T-helper 17 cell (primary cell): ENCODE measurements at regions not wholly inside any gene's neighbourhood (a gene's known extent, or its start where the extent isn't known, plus 50 kb on each side); places are given as distances from the start of the nearest gene placed in this dataset.

Source experiments
- ATAC-seq: fragments of 150-1000 bp; cut with Tn5 transposase; 2 replicates; pipeline ENCODE4 v1.10.0; 2021; ENCODE audit warnings: mild to moderate bottlenecking, moderate library complexity
- DNase-seq, 3 donors: peaks; one replicate each; pipeline versions ENCODE4 v3.0.0 to v3.0.0-alpha.2; 2020 to 2021
- H3K9me3 ChIP-seq: one replicate; pipeline ENCODE4 v1.7.0; 2013; ENCODE audit warnings: low read length, mild to moderate bottlenecking; ENCODE audit not compliant: control insufficient read depth, poor library complexity, severe bottlenecking
- H3K27ac Mint-ChIP-seq: one replicate; pipeline ENCODE4 v1.8.0; 2022; ENCODE audit warnings: mild to moderate bottlenecking, moderate library complexity, mixed read lengths
- H3K27me3 Mint-ChIP-seq: one replicate; pipeline ENCODE4 v1.8.0; 2022; ENCODE audit warnings: mixed read lengths
- H3K36me3 Mint-ChIP-seq: one replicate; pipeline ENCODE4 v1.8.0; 2022; ENCODE audit warnings: low read depth, mixed read lengths
- H3K4me1 Mint-ChIP-seq: one replicate; pipeline ENCODE4 v1.8.0; 2022; ENCODE audit warnings: mild to moderate bottlenecking, mixed read lengths
- H3K4me3 Mint-ChIP-seq: one replicate; pipeline ENCODE4 v1.8.0; 2022; ENCODE audit warnings: mild to moderate bottlenecking, moderate library complexity, mixed read lengths

DNA sequence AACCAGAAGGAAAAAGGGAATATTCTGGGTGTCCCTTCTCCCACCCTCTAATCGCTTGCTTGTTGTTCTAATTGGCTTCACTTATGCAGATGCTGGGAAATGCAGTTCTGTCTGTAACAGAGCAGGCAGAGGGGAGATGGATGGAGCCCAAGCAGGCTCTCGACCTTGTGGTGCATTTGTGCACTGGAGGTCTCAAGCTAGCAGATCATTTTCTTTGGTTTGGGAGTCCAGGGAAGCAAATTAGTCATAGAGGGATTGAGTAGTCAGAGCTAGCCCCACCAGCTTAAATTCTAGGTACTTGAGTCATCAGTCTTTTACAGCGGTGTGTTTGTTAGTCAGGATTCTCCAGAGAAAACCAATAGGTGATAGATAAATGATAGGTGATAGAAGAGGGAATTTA, 234.7 kb upstream of the ECI2 start:
- no peak overlapping the region for H3K27ac Mint-ChIP-seq
- H3K36me3 Mint-ChIP-seq: no peaks in the 10 kb centered on the region
- H3K4me1 Mint-ChIP-seq: no peaks in the 10 kb centered on the region
- no peak for ATAC-seq
- no peak overlapping the region for H3K4me3 Mint-ChIP-seq
- H3K9me3 ChIP-seq: no peaks in the 10 kb centered on the region
- no peak for DNase-seq
- H3K27me3 Mint-ChIP-seq: peaks cover 49% of the 10 kb centered on the region

DNA sequence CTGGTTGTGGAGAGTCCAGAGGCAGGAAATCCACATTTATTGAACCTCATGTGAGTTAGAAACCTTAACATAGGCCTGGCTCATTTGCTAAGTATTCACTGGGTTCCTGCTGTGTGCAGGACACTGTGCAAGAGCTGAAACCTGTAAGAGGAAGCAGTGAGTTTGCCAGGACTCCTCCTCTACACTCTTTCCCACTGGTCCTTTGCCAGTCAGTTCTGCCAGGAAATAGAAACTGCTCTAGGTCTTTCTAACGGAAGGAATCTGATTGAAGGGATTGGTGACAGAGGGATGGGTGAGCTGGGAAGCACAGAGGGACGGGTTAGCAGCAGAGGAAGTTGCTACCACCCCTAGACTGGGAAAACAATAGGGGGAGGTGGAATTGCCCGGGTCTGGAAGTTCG, 234.2 kb upstream of the ECI2 start:
- no peaks in the 10 kb centered on the region for H3K36me3 Mint-ChIP-seq
- H3K9me3 ChIP-seq: no peaks in the 10 kb centered on the region
- no peak overlapping the region for H3K27ac Mint-ChIP-seq
- no peak for ATAC-seq
- H3K4me3 Mint-ChIP-seq: no peak overlapping the region
- no peaks in the 10 kb centered on the region for H3K4me1 Mint-ChIP-seq
- peaks cover 47% of the 10 kb centered on the region for H3K27me3 Mint-ChIP-seq
- DNase-seq: no peak

DNA sequence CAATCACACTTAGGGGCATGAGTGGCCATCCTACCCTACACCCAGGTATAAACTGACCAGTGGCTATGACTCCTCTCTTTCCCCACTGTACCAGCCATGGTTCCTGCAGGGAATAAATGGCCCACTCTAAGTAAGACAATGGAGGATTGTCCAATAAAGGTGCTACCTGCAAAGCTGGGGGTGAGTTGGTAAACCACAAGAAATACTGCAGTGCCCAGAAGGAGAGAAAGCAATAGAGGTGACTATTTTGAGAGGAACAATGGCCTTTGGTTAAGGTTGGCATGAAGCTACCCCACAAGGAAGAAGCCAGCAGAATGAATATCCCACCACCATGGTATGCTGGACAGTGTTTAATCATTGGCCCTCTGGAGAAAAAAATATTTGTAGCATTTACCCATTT, 233.3 kb upstream of the ECI2 start:
- Mint-ChIP-seq H3K27me3 (peaks cover 41% of the 10 kb centered on the region), H3K36me3 (no peaks in the 10 kb centered on the region), H3K27ac (no peak overlapping the region), H3K4me1 (no peaks in the 10 kb centered on the region), H3K4me3 (no peak overlapping the region)
- no peaks in the 10 kb centered on the region for H3K9me3 ChIP-seq
- ATAC-seq (no peak), DNase-seq (no peak)

DNA sequence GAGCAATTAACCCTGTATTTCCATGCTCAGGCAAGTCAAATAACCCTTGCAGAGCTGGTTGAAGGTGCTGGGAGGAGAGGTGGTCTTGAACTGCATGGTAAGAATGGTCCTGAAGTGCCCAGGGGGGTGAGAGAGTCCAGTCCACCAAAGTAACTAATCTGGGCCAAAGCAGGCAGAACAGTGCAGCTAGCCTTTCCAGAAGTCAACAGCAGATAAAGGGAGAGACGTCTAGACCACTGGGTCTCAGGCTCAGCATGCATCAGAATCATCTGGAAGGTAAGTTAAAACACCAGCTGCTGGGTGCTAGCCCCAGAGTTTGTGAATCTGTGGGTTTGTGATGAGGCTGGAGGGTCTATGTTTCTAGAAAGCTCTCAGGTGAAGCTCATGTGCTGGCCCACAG, 232.3 kb upstream of the ECI2 start:
- H3K36me3 Mint-ChIP-seq: no peaks in the 10 kb centered on the region
- DNase-seq (no peak), ATAC-seq (no peak)
- H3K4me1 Mint-ChIP-seq: no peaks in the 10 kb centered on the region
- no peak overlapping the region for H3K27ac Mint-ChIP-seq
- no peak overlapping the region for H3K4me3 Mint-ChIP-seq
- H3K27me3 Mint-ChIP-seq: peaks cover 43% of the 10 kb centered on the region
- H3K9me3 ChIP-seq: no peaks in the 10 kb centered on the region

DNA sequence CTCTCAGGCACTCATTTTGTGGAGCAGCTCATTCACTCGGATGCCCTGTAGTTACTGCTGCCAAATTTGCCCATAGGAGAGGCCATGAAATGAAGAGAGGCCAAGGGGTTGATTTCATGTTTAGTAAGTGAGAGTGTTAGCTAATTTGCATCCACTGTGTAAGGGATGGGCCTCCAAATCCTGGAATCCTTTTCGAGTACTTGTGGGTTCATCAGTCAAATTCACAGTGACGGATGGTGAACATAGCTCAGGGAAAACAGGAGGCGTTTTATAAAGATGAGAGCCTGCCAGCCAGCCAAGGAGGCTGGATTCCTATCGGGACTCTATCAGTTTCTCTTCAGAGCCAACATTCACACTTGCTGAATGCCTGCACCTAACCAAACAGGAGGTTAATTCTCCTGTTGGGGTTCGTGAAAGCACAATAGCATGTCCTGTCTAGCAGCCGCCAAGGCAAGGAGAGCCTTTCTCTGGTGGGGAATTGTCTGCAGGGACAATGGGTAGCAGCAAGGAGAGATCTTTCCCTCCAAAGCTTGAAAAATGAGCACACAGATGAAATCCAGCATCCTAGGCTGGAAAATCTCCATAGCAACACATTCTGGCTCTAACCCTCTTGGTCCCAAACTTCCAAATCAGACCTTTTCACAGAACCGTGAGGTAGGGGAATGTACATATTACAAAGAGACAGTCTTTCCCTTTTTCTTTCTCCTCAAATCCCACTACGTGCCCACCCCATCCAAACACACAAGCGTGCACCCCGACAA, 231.4 kb upstream of the ECI2 start:
- Mint-ChIP-seq H3K27ac (no peak overlapping the region), H3K4me3 (no peak overlapping the region), H3K36me3 (no peaks in the 10 kb centered on the region), H3K27me3 (peaks cover 41% of the 10 kb centered on the region), H3K4me1 (no peaks in the 10 kb centered on the region)
- DNase-seq (no peak), ATAC-seq (no peak)
- H3K9me3 ChIP-seq: no peaks in the 10 kb centered on the region

DNA sequence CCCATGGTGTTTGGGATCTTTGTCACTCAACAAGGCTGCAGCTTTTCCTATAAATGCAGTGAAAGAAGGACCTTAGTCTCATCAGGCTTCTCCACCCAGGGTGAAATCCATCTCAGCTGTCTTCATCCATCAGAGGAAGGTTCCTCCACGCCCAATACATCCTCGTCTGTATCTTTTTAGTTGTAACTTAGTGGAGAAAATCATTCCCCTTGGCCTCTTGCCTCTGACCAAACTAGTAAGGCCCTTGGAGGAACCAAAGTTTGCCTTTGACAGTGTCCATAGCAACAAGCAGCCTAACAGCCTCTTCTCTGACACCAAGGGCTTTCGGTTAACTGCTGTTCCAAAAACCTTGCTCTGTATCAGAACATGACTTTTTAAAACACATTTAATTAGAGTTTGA, 230.3 kb upstream of the ECI2 start:
- H3K9me3 ChIP-seq: no peaks in the 10 kb centered on the region
- no peak for DNase-seq
- no peak for ATAC-seq
- Mint-ChIP-seq H3K4me1 (no peaks in the 10 kb centered on the region), H3K27me3 (peaks cover 44% of the 10 kb centered on the region), H3K4me3 (no peak overlapping the region), H3K36me3 (no peaks in the 10 kb centered on the region), H3K27ac (no peak overlapping the region)

DNA sequence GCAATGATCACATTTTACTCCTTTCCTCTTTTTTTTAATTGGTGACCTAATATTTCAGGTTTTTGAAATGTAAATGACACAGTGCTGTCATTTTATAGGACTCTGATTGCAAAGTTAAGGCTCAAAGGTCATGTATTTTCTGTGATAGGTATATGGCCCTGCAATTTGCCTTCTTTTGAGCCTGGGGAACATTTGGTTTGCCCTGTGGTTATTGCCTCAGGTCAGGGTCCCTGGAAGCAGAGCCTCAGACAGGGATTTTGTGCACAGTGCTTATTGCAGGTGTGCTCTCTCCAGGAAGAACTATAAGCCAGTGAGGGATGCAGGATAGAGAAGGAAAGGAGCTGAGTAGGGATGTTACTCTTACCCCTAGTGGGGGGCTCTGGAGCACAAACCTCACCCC, 229.3 kb upstream of the ECI2 start:
- Mint-ChIP-seq H3K4me1 (no peaks in the 10 kb centered on the region), H3K27ac (no peak overlapping the region), H3K4me3 (no peak overlapping the region), H3K36me3 (no peaks in the 10 kb centered on the region), H3K27me3 (peaks cover 46% of the 10 kb centered on the region)
- ATAC-seq: no peak
- no peak for DNase-seq
- no peaks in the 10 kb centered on the region for H3K9me3 ChIP-seq

DNA sequence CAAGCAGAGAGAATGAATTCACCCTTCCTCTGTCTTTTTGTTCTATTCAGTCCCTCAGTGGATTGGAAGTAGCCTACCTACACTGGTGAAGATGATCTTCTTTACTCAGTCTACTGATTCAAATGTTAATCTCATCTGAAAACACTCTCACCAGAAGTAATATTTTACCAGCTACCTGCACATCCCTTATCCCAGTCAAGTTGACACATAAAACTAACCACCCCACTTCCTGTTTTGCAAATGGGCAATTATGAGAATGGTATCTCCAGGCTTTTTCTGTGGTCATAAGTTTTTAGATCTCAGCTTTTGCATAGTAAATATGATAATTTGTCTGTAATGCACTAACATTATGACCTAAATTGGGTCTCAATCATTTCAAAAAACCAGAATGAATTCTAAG, 228.8 kb upstream of the ECI2 start:
- Mint-ChIP-seq H3K27ac (no peak overlapping the region), H3K4me1 (no peaks in the 10 kb centered on the region), H3K27me3 (peaks cover 44% of the 10 kb centered on the region), H3K36me3 (no peaks in the 10 kb centered on the region), H3K4me3 (no peak overlapping the region)
- no peak for ATAC-seq
- H3K9me3 ChIP-seq: no peaks in the 10 kb centered on the region
- no peak for DNase-seq

DNA sequence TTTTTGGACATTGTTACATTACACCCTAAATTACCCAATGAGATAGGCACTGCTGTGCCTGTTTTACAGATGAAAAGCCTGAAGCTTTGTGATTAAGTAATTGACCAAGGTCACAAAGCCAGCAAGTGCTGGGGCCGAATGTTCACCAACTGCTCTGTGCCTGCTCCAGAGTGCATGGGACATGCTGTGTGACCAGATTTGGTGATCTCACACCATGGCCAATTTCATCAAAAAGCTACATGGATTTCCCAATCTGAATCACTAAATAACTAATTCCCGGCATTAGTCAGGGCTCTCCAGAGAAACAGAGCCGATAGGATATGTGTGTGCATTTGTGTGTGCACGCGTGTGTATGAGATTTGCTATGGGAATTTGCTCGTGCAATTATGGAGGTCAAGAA, 228.3 kb upstream of the ECI2 start:
- Mint-ChIP-seq H3K4me1 (no peaks in the 10 kb centered on the region), H3K36me3 (no peaks in the 10 kb centered on the region), H3K27ac (no peak overlapping the region), H3K4me3 (no peak overlapping the region), H3K27me3 (peaks cover 43% of the 10 kb centered on the region)
- DNase-seq (no peak), ATAC-seq (no peak)
- H3K9me3 ChIP-seq: no peaks in the 10 kb centered on the region

DNA sequence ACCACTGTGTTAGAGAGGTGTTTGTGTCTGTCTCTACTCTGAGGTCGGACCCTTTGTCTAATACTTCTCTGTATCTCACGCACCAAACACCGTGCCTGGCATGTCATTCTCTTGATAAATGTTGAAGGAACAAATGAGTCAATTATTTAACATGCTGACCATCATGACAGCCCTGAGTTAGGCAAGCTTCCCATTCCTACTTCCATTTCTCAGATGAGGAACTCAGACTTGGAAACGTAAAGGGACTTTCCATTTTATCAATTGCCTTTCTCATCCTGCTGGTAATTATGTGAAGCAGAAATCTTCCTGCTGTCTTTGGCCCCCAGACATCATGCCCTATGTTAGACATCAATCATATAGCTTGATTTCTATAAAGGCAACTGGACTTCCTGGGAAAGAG, 227.0 kb upstream of the ECI2 start:
- Mint-ChIP-seq H3K4me3 (no peak overlapping the region), H3K4me1 (no peaks in the 10 kb centered on the region), H3K36me3 (no peaks in the 10 kb centered on the region), H3K27me3 (peaks cover 40% of the 10 kb centered on the region), H3K27ac (no peak overlapping the region)
- no peaks in the 10 kb centered on the region for H3K9me3 ChIP-seq
- DNase-seq: no peak
- no peak for ATAC-seq

DNA sequence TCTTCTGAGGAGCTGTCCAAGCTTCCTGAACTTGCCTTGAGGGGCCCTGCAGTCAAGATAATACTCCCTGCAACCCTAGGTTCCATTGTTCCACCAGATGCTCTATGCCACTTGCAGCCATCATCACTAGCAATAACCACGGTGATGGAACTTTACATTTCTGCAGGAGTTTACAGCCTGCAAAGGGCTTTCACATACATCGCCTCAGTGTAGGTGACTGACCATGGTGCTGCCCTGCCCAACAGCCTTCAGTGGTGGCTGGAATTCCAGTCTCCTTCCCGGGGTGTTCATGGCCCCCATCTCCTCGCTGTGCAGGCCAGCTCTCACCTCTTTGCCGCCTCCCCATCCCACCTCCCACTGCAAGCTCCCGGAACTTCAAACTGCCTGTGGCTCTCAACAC, 225.5 kb upstream of the ECI2 start:
- H3K36me3 Mint-ChIP-seq: no peaks in the 10 kb centered on the region

DNA sequence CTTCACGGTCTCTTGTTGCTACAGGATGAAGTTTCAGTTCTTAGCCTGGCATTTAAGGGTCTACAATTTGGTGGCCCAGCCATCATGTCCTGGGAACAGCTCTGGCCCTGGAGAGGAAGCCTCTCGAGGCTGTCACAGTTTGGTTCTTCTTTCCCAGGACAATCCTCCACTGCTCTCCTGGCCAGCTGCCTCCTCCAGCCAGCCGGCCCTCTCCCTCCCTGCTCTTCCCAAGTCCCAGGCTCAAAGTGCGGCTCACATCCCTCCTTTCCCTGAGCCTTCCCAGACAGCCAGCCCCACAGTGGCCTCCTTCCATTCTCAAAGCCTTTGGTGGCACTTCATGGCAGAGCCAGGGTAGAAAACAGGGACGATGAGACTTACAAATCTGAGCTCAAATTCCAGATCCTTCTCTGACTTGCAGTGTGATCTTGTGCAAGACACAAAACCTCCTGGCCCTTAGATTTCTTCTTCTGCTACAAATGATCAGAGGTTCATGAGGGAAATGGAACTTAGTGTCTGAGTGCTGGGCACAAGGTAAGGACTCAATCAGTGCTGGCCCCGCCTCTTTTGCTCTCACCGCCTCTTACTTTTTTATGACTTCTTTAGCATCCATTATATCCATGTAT, 223.8 kb upstream of the ECI2 start:
- Mint-ChIP-seq H3K4me1 (no peaks in the 10 kb centered on the region), H3K4me3 (no peak overlapping the region), H3K27ac (no peak overlapping the region)

More for the DNA sequence above, 225.5 kb upstream of the ECI2 start:
- no peak overlapping the region for H3K27ac Mint-ChIP-seq
- no peak for DNase-seq
- ATAC-seq: no peak
- peaks cover 36% of the 10 kb centered on the region for H3K27me3 Mint-ChIP-seq
- H3K4me1 Mint-ChIP-seq: no peaks in the 10 kb centered on the region
- no peaks in the 10 kb centered on the region for H3K9me3 ChIP-seq
- no peak overlapping the region for H3K4me3 Mint-ChIP-seq

DNA sequence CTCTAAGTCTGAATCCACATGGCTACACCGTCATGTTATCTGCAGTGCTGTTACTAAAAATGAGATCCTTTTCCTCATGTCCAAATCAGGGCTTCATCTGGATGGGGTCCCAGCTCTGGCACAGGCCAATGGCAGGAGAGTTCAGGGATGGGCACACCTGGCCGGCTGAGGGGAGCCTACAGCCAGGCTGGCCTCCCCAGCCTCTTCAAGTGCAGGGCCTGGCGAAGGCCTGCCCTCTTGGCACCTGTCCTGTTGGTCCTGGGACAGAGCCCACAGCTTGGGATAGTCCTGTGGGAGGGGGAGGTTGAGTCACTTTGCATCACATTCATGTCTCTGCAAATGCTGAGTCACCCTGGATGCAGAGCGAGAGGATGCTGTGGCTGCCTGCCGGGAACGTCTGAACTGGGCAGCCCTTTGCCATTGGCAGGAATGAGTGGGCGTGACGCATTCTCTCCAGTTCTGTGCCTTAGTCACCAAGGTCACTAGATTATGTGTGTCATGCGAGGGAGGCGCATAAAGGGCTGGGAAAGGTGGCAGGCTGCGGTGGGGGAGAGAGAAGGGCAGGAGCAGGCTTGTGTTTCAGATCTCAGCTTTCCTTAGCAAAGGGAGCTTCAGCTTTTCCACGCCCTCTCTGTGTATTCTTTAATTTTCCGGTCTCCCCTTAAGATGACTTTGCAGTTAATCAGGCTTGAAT, 223.2 kb upstream of the ECI2 start:
- Mint-ChIP-seq H3K4me1 (no peaks in the 10 kb centered on the region), H3K4me3 (no peak overlapping the region), H3K27ac (no peak overlapping the region), H3K27me3 (peaks cover 36% of the 10 kb centered on the region), H3K36me3 (no peaks in the 10 kb centered on the region)
- DNase-seq: no peak
- no peaks in the 10 kb centered on the region for H3K9me3 ChIP-seq
- no peak for ATAC-seq

More for the DNA sequence above, 223.8 kb upstream of the ECI2 start:
- DNase-seq: no peak
- no peaks in the 10 kb centered on the region for H3K9me3 ChIP-seq
- Mint-ChIP-seq H3K27me3 (peaks cover 36% of the 10 kb centered on the region), H3K36me3 (no peaks in the 10 kb centered on the region)
- no peak for ATAC-seq
